ENCODE measurements at regions not wholly inside any gene's neighbourhood (a gene's known extent, or its start where the extent isn't known, plus 50 kb on each side); places are given as distances from the start of the nearest gene placed in this dataset.

GRCh38 chr16:6317934-6318333, 1014.7 kb upstream of the RBFOX1 start (continued):
- TF ChIP-seq ZBTB33 (IDR thresholded peaks at IDR 0.05; ENCODE audit: extremely low read depth, insufficient replicate concordance, low read length) (no peak), YY1 (IDR thresholded peaks at IDR 0.05; ENCODE audit: extremely low read depth, insufficient replicate concordance, low read depth, low read length) (no peak)

- Histone ChIP-seq H3K4me3 (replicated peaks in 1 of 2; ENCODE audit: low read depth in 1 of 2, low read length in 2 of 2) (no peak overlapping the region), H3K27ac (ENCODE audit: low read depth, low read length) (no peak overlapping the region), H3K9me2 (ENCODE audit: insufficient read depth) (no peaks in the 10 kb centered on the region), H3K79me2 (ENCODE audit: insufficient read depth, low read length) (no peaks in the 10 kb centered on the region), H4K20me1 (ENCODE audit: insufficient read depth) (no peaks in the 10 kb centered on the region), H3K9ac (ENCODE audit: low read length) (no peak overlapping the region), H3K4me1 (ENCODE audit: control insufficient read depth in 1 of 2, insufficient read depth in 2 of 2, low read length in 2 of 2) (no peaks in the 10 kb centered on the region), H3K36me3 (ENCODE audit: control insufficient read depth in 1 of 2, insufficient read depth in 2 of 2, low read length in 2 of 2) (no peaks in the 10 kb centered on the region), H3K27me3 (ENCODE audit: insufficient read depth, low read length) (no peaks in the 10 kb centered on the region), H3K4me2 (ENCODE audit: low read length) (no peak overlapping the region), H2AFZ (ENCODE audit: low read depth, low read length, poor library complexity, severe bottlenecking) (no peak overlapping the region), H3K9me3 (ENCODE audit: control insufficient read depth in 1 of 2, insufficient read depth in 1 of 2, low read depth in 1 of 2, low read length in 2 of 2) (no peaks in the 10 kb centered on the region)
- BruUV-seq (replicated peaks), result no TSS peak
- POLR2A ChIA-PET, result no interaction called here
- CTCF ChIA-PET, result no interaction called here
- DNase-seq (ENCODE audit: low read depth, low spot score) (no peak), ATAC-seq (no peak)
- RAD21 ChIA-PET (ENCODE audit: low non-redundant PET in 1 of 2, low total read pairs in 2 of 2, uncharacterized antibody in 2 of 2, unreplicated experiment in 2 of 2), result no interaction called here
- TF ChIP-seq CTCF (IDR thresholded peaks at IDR 0.05 in 2 of 3, conservative IDR thresholded peaks at IDR 0.05 in 1 of 3; ENCODE audit: borderline replicate concordance in 1 of 3, insufficient read depth in 1 of 3, low read depth in 2 of 3, low read length in 2 of 3), result no peak
- TF ChIP-seq ATF3 (IDR thresholded peaks at IDR 0.05), result no peak
- TF ChIP-seq SIN3A (IDR thresholded peaks at IDR 0.05; ENCODE audit: low read depth), result no peak
- no peak for TF ChIP-seq ZNF274 (IDR thresholded peaks at IDR 0.05; ENCODE audit: low read depth, low read length)
- no peak for TF ChIP-seq ELF1 (IDR thresholded peaks at IDR 0.05; ENCODE audit: borderline replicate concordance, low read depth)
- no peak for TF ChIP-seq EZH2 (IDR thresholded peaks at IDR 0.05)
- no peak for TF ChIP-seq REST (IDR thresholded peaks at IDR 0.05; ENCODE audit: low read depth)
- TF ChIP-seq EGR1 (IDR thresholded peaks at IDR 0.05; ENCODE audit: low read depth), result no peak
- intact Hi-C loops (cut with micrococcal nuclease), result no loop called here
These were observed 1023.4 kb upstream of the RBFOX1 start for GRCh38 chr16:6309271-6309670.
